NAMALWA (cell line): ENCODE measurements at regions not wholly inside any gene's neighbourhood (a gene's known extent, or its start where the extent isn't known, plus 50 kb on each side); places are given as distances from the start of the nearest gene placed in this dataset.
"Not testable (repeated sequence)": the region's sequence is repeated elsewhere in the genome, so short reads cannot be mapped to it uniquely, and the experiment has no call there.

Experiments
- DNase-seq: peaks from one replicate; pipeline ENCODE4 v3.0.0-alpha.2; 2015; ENCODE audit warnings: low spot score

GRCh38 chr5:9850456-9850855 is 220.3 kb upstream of the TAS2R1 start:
- DNase-seq, result no peak

GRCh38 chr5:9847631-9848030 is 217.5 kb upstream of the TAS2R1 start:
- no peak for DNase-seq

- no peak for DNase-seq
Measured at GRCh38 chr5:9845185-9845584, 215.0 kb upstream of the TAS2R1 start.

- no peak for DNase-seq
Measured at GRCh38 chr5:9841516-9842170, 211.5 kb upstream of the TAS2R1 start.

GRCh38 chr5:9838916-9839315 is 208.8 kb upstream of the TAS2R1 start:
- DNase-seq, result no peak

- no peak for DNase-seq
Measured at GRCh38 chr5:9834871-9835770, 205.0 kb upstream of the TAS2R1 start.

- no peak for DNase-seq
Measured at GRCh38 chr5:9833871-9834270, 203.7 kb upstream of the TAS2R1 start.

- no peak for DNase-seq
Measured at GRCh38 chr5:9832921-9833320, 202.8 kb upstream of the TAS2R1 start.

- DNase-seq, result no peak
Measured at GRCh38 chr5:9831823-9832222, 201.7 kb upstream of the TAS2R1 start.

- DNase-seq, result no peak
Measured at GRCh38 chr5:9830184-9830583, 200.0 kb upstream of the TAS2R1 start.

GRCh38 chr5:9829621-9830020 is 199.5 kb upstream of the TAS2R1 start:
- DNase-seq, result no peak

- no peak for DNase-seq
Measured at GRCh38 chr5:9820691-9821449, 190.7 kb upstream of the TAS2R1 start.

- DNase-seq, result no peak
Measured at GRCh38 chr5:9818340-9818845, 188.2 kb upstream of the TAS2R1 start.

GRCh38 chr5:9817819-9818218 is 187.7 kb upstream of the TAS2R1 start:
- DNase-seq, result no peak

GRCh38 chr5:9815051-9815450 is 184.9 kb upstream of the TAS2R1 start:
- no peak for DNase-seq

- DNase-seq, result no peak
Measured at GRCh38 chr5:9813305-9813704, 183.2 kb upstream of the TAS2R1 start.

GRCh38 chr5:9807366-9807765 is 177.2 kb upstream of the TAS2R1 start:
- DNase-seq, result not testable (repeated sequence)

GRCh38 chr5:9801908-9802307 is 171.8 kb upstream of the TAS2R1 start:
- DNase-seq, result no peak

- DNase-seq, result no peak
Measured at GRCh38 chr5:9799606-9800005, 169.5 kb upstream of the TAS2R1 start.

GRCh38 chr5:9790276-9790675 is 160.1 kb upstream of the TAS2R1 start:
- no peak for DNase-seq

GRCh38 chr5:9789777-9790176 is 159.6 kb upstream of the TAS2R1 start:
- no peak for DNase-seq

GRCh38 chr5:9787861-9788600 is 157.9 kb upstream of the TAS2R1 start:
- DNase-seq, result no peak
